ENCODE measurements at regions not wholly inside any gene's neighbourhood (a gene's known extent, or its start where the extent isn't known, plus 50 kb on each side); places are given as distances from the start of the nearest gene placed in this dataset.

DNA sequence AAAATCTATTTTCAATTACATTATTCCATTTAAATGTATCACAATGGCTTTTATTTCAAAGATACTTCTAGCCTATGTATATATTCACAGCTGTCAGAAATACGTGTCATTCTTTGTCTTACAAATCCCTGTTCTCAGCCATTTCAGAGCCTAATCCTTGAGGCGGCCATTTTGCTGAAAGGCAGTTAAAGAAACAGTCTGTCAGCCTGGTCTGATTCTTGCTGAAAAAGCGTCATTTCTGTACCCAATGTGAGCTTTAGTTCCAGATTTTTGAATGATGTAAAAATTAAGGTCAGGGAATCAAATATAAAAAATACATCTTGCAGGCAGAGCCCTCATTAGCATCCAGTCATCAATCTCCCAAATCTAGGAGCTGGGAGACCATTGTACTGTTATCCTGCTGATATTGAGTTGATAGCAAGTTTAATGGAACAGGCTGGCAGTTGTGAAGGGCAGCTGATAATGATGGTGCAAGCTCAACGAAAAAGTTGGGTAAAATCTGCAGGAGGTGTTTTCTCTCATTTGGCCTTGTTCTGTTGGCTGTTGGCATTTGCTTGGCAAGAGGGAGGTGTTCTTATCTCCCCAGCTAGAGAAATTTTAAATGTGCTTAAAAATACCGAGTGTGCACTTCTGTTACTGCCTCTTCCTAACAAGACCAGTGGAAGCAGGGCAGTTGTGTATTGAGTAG, 314.8 kb downstream of the SOX4 start:
- Histone ChIP-seq H3K9me3 (ENCODE audit: insufficient read depth, low read depth, low read length) (no peaks in the 10 kb centered on the region), H3K4me3 (ENCODE audit: low read length) (no peak overlapping the region), H3K9ac (ENCODE audit: low read depth, low read length) (peak overlapping the region; percentile 14; the same call in 1 of the 2 replicates), H3K27me3 (ENCODE audit: insufficient read depth, low read length) (no peaks in the 10 kb centered on the region), H3K4me1 (ENCODE audit: insufficient read depth, low read length) (peaks cover 42% of the 10 kb centered on the region), H3K36me3 (ENCODE audit: insufficient read depth, low read length) (peaks cover 4% of the 10 kb centered on the region; the same call in 1 of the 2 replicates), H3K27ac (ENCODE audit: low read depth, low read length) (peak overlapping the region; percentile 27; the same call in 1 of the 2 replicates)
- 62% methylated on average over 4 of the region's 5 CpGs for WGBS

- Histone ChIP-seq H3K27ac (ENCODE audit: low read depth, low read length) (no peak overlapping the region), H3K36me3 (ENCODE audit: insufficient read depth, low read length) (peaks cover 4% of the 10 kb centered on the region; the same call in 1 of the 2 replicates), H3K4me1 (ENCODE audit: insufficient read depth, low read length) (peaks cover 40% of the 10 kb centered on the region), H3K9me3 (ENCODE audit: insufficient read depth, low read depth, low read length) (no peaks in the 10 kb centered on the region), H3K9ac (ENCODE audit: low read depth, low read length) (no peak overlapping the region), H3K27me3 (ENCODE audit: insufficient read depth, low read length) (no peaks in the 10 kb centered on the region), H3K4me3 (ENCODE audit: low read length) (no peak overlapping the region)
- 90% methylated on average over 4 of the region's 4 CpGs for WGBS
Observed at GRCh38 chr6:21909321-21909720, 315.8 kb downstream of the SOX4 start.

DNA sequence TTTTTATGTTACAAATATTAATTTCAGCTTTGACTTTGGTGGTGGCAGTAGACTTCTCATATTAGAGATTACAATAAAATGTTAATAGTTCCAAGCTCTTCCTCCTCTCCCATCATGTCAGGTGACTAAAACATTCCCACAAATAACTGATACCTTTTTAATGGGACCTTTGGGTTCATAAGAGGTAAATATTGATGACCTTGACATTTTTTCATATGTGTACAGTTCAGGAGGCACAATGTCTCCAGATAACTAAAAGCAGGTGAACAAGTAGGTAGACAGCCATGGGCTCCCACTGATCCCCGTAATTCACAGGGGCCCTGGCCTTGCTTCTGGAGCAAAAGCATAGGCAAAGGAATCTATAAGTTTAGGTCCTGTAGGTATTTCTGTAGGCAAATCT, 317.7 kb downstream of the SOX4 start:
- Histone ChIP-seq H3K4me1 (ENCODE audit: insufficient read depth, low read length) (peaks cover 40% of the 10 kb centered on the region), H3K27ac (ENCODE audit: low read depth, low read length) (no peak overlapping the region), H3K4me3 (ENCODE audit: low read length) (no peak overlapping the region), H3K9ac (ENCODE audit: low read depth, low read length) (no peak overlapping the region), H3K27me3 (ENCODE audit: insufficient read depth, low read length) (no peaks in the 10 kb centered on the region), H3K9me3 (ENCODE audit: insufficient read depth, low read depth, low read length) (no peaks in the 10 kb centered on the region), H3K36me3 (ENCODE audit: insufficient read depth, low read length) (peaks cover 4% of the 10 kb centered on the region; the same call in 1 of the 2 replicates)
- WGBS: 92% methylated on average over 1 of the region's 1 CpG

- WGBS: 86% methylated on average over 4 of the region's 5 CpGs
- H3K9ac ChIP-seq (ENCODE audit: low read depth, low read length): no peak overlapping the region
- no peak overlapping the region for H3K27ac ChIP-seq (ENCODE audit: low read depth, low read length)
- H3K36me3 ChIP-seq (ENCODE audit: insufficient read depth, low read length): peaks cover 4% of the 10 kb centered on the region; the same call in 1 of the 2 replicates
- H3K4me3 ChIP-seq (ENCODE audit: low read length): no peak overlapping the region
- no peaks in the 10 kb centered on the region for H3K9me3 ChIP-seq (ENCODE audit: insufficient read depth, low read depth, low read length)
- H3K27me3 ChIP-seq (ENCODE audit: insufficient read depth, low read length): no peaks in the 10 kb centered on the region
- peaks cover 41% of the 10 kb centered on the region for H3K4me1 ChIP-seq (ENCODE audit: insufficient read depth, low read length)
Observed at GRCh38 chr6:21912151-21912832, 318.7 kb downstream of the SOX4 start.

DNA sequence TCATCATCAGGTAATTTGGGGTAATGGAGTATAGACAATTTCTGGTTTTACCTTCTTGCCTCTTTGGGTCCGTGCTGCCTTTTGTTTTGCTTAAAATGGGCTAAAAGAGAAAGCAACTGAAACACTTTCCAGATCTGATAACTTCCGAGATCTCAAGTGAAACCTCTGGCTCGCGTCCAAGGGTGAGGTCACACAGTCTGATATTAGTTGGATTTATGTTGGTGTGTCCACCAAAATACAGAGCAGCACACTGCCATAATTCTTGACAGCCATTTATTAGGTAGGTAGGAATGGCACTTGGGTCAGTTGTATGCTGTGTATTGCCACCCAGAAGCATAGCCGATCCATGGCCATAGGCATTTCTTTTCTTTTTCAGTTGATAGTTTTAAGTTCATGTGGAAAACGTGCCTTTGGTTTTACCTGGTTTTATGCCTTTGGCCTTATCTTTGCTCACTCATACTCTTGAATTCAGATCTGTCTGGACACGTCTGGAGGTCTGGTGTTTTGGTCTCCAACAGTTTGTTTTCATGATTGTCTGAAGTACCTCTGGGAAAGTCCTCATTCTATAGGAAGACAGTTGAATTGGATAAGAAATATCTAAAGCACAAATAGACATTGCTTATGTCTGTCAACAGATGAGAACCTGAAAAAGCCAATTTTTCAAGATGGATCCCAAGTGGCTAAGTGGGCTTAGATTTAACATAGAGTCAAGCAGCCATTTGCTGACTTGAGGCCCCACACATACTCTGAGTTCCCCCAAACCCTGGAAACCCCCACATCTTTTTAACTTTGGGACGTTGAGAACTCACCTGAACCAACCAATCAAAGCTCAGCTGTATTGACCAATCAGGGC, 320.8 kb downstream of the SOX4 start:
- Histone ChIP-seq H3K36me3 (ENCODE audit: insufficient read depth, low read length) (peaks cover 4% of the 10 kb centered on the region; the same call in 1 of the 2 replicates), H3K27ac (ENCODE audit: low read depth, low read length) (no peak overlapping the region), H3K4me1 (ENCODE audit: insufficient read depth, low read length) (peaks cover 29% of the 10 kb centered on the region), H3K27me3 (ENCODE audit: insufficient read depth, low read length) (no peaks in the 10 kb centered on the region), H3K9ac (ENCODE audit: low read depth, low read length) (no peak overlapping the region), H3K4me3 (ENCODE audit: low read length) (no peak overlapping the region), H3K9me3 (ENCODE audit: insufficient read depth, low read depth, low read length) (no peaks in the 10 kb centered on the region)
- 81% methylated on average over 8 of the region's 8 CpGs for WGBS

- 78% methylated on average over 1 of the region's 1 CpG for WGBS
- Histone ChIP-seq H3K4me3 (ENCODE audit: low read length) (no peak overlapping the region), H3K9me3 (ENCODE audit: insufficient read depth, low read depth, low read length) (no peaks in the 10 kb centered on the region), H3K9ac (ENCODE audit: low read depth, low read length) (no peak overlapping the region), H3K27ac (ENCODE audit: low read depth, low read length) (no peak overlapping the region), H3K27me3 (ENCODE audit: insufficient read depth, low read length) (no peaks in the 10 kb centered on the region), H3K36me3 (ENCODE audit: insufficient read depth, low read length) (peaks cover 4% of the 10 kb centered on the region; the same call in 1 of the 2 replicates), H3K4me1 (ENCODE audit: insufficient read depth, low read length) (peaks cover 27% of the 10 kb centered on the region)
Observed at GRCh38 chr6:21915707-21916260, 322.2 kb downstream of the SOX4 start.

GRCh38 chr6:21918041-21918440, 324.5 kb downstream of the SOX4 start:
- Histone ChIP-seq H3K36me3 (ENCODE audit: insufficient read depth, low read length) (no peaks in the 10 kb centered on the region), H3K4me1 (ENCODE audit: insufficient read depth, low read length) (peaks cover 23% of the 10 kb centered on the region), H3K27ac (ENCODE audit: low read depth, low read length) (no peak overlapping the region), H3K27me3 (ENCODE audit: insufficient read depth, low read length) (no peaks in the 10 kb centered on the region), H3K9me3 (ENCODE audit: insufficient read depth, low read depth, low read length) (no peaks in the 10 kb centered on the region), H3K9ac (ENCODE audit: low read depth, low read length) (no peak overlapping the region), H3K4me3 (ENCODE audit: low read length) (no peak overlapping the region)
- WGBS: 95% methylated on average over 7 of the region's 7 CpGs

- Histone ChIP-seq H3K36me3 (ENCODE audit: insufficient read depth, low read length) (no peaks in the 10 kb centered on the region), H3K9me3 (ENCODE audit: insufficient read depth, low read depth, low read length) (no peaks in the 10 kb centered on the region), H3K9ac (ENCODE audit: low read depth, low read length) (no peak overlapping the region), H3K27ac (ENCODE audit: low read depth, low read length) (no peak overlapping the region), H3K27me3 (ENCODE audit: insufficient read depth, low read length) (no peaks in the 10 kb centered on the region), H3K4me3 (ENCODE audit: low read length) (no peak overlapping the region), H3K4me1 (ENCODE audit: insufficient read depth, low read length) (peaks cover 24% of the 10 kb centered on the region)
- WGBS: 98% methylated on average over 3 of the region's 4 CpGs
Observed at GRCh38 chr6:21918666-21919065, 325.1 kb downstream of the SOX4 start.

- Histone ChIP-seq H3K36me3 (ENCODE audit: insufficient read depth, low read length) (no peaks in the 10 kb centered on the region), H3K9ac (ENCODE audit: low read depth, low read length) (no peak overlapping the region), H3K27ac (ENCODE audit: low read depth, low read length) (peak overlapping the region; percentile 69; the same call in 1 of the 2 replicates), H3K4me3 (ENCODE audit: low read length) (no peak overlapping the region), H3K9me3 (ENCODE audit: insufficient read depth, low read depth, low read length) (no peaks in the 10 kb centered on the region), H3K27me3 (ENCODE audit: insufficient read depth, low read length) (no peaks in the 10 kb centered on the region), H3K4me1 (ENCODE audit: insufficient read depth, low read length) (peaks cover 24% of the 10 kb centered on the region)
- 33% methylated on average over 1 of the region's 2 CpGs for WGBS
Observed at GRCh38 chr6:21922086-21922485, 328.5 kb downstream of the SOX4 start.

DNA sequence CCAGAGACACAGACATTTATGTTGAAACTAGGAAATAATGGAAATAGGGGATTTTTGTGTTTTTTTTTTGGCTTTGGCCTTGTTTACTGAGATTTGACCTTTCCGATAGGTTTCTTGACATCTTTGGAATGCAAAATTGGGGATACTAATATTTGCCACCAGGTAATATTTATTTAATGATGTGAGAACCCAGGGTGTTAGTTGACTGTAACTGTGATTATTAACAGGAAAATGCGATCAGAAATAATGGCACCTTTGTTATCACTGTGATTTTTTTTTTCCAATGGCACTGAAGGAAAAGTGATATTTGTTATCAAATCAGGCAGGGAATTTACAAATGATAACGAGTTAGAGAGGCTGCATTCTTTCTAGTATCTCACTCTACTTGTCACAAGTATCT, 330.5 kb downstream of the SOX4 start:
- H3K27ac ChIP-seq (ENCODE audit: low read depth, low read length): no peak overlapping the region
- H3K9ac ChIP-seq (ENCODE audit: low read depth, low read length): no peak overlapping the region
- 95% methylated on average over 3 of the region's 3 CpGs for WGBS
- no peaks in the 10 kb centered on the region for H3K9me3 ChIP-seq (ENCODE audit: insufficient read depth, low read depth, low read length)
- no peak overlapping the region for H3K4me3 ChIP-seq (ENCODE audit: low read length)
- peaks cover 17% of the 10 kb centered on the region for H3K4me1 ChIP-seq (ENCODE audit: insufficient read depth, low read length)
- no peaks in the 10 kb centered on the region for H3K27me3 ChIP-seq (ENCODE audit: insufficient read depth, low read length)
- no peaks in the 10 kb centered on the region for H3K36me3 ChIP-seq (ENCODE audit: insufficient read depth, low read length)
